ENCODE measurements at regions not wholly inside any gene's neighbourhood (a gene's known extent, or its start where the extent isn't known, plus 50 kb on each side); places are given as distances from the start of the nearest gene placed in this dataset.
"Not testable (repeated sequence)": the region's sequence is repeated elsewhere in the genome, so short reads cannot be mapped to it uniquely, and the experiment has no call there.

DNA sequence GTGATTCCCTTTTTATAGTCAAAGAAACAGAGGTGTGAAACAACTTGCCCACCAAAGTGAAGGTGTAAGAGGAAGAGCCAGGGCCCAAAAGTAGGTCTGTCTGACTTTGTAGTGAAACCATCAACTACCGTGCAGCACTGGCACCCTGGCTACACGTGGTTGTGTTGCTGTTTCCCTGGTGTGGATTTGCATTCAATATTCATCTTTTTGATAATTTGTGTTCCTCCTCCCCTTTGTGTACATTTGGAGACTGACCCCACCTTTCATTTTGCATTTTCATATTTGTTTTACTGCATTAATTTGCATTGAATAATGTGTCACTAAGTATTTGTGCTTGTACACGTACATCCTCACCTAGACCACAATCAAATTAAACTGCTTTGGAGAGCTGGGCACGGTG is 873.8 kb upstream of the WWC1 start:
- DNase-seq (no peak), ATAC-seq (no peak), FAIRE-seq (no peak)
- 79 to 84% methylated on average over 4 of the region's 4 CpGs for WGBS, 2 donors
- Histone ChIP-seq H3K36me3 (no peaks in the 10 kb centered on the region), H3K9me3 (no peaks in the 10 kb centered on the region), H3K27ac (no peak overlapping the region), H3K27me3 (no peaks in the 10 kb centered on the region), H3K4me1 (no peaks in the 10 kb centered on the region), H3K4me3 (no peak overlapping the region)
- TF ChIP-seq, protein P1, sequence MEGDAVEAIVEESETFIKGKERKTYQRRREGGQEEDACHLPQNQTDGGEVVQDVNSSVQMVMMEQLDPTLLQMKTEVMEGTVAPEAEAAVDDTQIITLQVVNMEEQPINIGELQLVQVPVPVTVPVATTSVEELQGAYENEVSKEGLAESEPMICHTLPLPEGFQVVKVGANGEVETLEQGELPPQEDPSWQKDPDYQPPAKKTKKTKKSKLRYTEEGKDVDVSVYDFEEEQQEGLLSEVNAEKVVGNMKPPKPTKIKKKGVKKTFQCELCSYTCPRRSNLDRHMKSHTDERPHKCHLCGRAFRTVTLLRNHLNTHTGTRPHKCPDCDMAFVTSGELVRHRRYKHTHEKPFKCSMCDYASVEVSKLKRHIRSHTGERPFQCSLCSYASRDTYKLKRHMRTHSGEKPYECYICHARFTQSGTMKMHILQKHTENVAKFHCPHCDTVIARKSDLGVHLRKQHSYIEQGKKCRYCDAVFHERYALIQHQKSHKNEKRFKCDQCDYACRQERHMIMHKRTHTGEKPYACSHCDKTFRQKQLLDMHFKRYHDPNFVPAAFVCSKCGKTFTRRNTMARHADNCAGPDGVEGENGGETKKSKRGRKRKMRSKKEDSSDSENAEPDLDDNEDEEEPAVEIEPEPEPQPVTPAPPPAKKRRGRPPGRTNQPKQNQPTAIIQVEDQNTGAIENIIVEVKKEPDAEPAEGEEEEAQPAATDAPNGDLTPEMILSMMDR (IDR thresholded peaks at IDR 0.05) = no peak
- intact Hi-C loops (cut with DNase I) = no loop called here

DNA sequence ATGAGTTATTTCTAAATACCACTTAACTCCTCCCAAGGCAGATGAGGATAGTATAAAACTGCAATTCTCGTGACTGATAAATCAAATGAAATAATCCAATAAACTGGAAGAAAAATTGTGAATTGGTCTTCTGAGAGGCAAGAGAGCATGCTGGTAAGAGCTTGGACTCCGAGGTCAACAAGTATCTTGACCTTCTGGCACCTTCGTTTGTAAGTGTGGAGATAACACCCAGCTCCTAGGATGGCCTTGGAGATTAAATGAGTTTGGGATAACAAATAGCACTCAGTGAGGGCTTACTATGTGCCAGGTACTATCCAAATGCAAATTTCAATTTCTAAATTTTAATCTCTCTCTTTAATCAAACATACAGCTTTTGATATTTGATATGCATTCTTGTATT is 866.3 kb upstream of the WWC1 start:
- Histone ChIP-seq H3K4me1 (no peaks in the 10 kb centered on the region), H3K27me3 (no peaks in the 10 kb centered on the region), H3K27ac (no peak overlapping the region), H3K9me3 (no peaks in the 10 kb centered on the region), H3K36me3 (no peaks in the 10 kb centered on the region), H3K4me3 (no peak overlapping the region)
- TF ChIP-seq, protein P1 (IDR thresholded peaks at IDR 0.05) = no peak
- no peak for DNase-seq
- no peak for ATAC-seq
- intact Hi-C loops (cut with DNase I) = no loop called here
- WGBS, 2 donors = 39 to 43% methylated on average over 3 of the region's 3 CpGs
- FAIRE-seq = no peak

DNA sequence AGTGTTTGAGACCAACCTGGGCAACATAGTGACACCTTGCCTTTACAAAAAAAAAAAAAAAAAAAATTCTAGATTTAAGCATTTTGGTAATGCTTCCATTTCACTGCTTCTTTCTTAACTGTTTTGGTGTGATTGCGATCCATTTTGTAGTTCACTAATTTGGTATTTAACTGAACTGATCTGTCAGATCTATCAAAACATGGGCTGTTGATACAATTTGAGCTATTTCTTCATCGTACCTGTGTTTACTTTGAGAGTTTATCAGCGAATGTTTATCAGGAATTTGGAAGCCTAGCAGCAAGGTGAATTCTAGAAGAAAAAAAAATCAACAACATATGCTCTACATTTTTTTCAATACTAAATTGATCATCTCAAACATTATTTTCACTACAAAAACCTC is 864.9 kb upstream of the WWC1 start:
- Histone ChIP-seq H3K9me3 (no peaks in the 10 kb centered on the region), H3K27ac (no peak overlapping the region), H3K4me3 (no peak overlapping the region), H3K4me1 (no peaks in the 10 kb centered on the region), H3K27me3 (no peaks in the 10 kb centered on the region), H3K36me3 (no peaks in the 10 kb centered on the region)
- DNase-seq (no peak), ATAC-seq (no peak), FAIRE-seq (no peak)
- intact Hi-C loops (cut with DNase I) = no loop called here
- whole genome bisulfite sequencing, 2 donors = 36 to 45% methylated on average over 3 of the region's 3 CpGs
- TF ChIP-seq, protein P1 (IDR thresholded peaks at IDR 0.05) = no peak

DNA sequence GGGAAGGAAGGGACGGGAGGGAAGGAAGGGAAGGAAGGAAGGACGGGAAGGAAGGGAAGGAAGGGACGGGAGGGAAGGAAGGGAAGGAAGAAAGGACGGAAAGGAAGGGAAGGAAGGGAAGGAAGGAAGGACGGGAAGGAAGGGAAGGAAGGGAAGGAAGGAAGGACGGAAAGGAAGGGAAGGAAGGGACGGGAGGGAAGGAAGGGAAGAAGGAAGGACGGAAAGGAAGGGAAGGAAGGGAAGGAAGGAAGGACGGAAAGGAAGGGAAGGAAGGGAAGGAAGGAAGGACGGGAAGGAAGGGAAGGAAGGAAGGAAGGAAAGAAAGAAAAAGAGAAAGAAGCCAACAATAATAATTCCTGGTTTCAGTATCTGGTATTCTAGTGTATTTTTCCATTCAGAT is 863.8 kb upstream of the WWC1 start:
- H3K27ac ChIP-seq; H3K4me1 ChIP-seq; intact Hi-C loops (cut with DNase I); H3K9me3 ChIP-seq; H3K27me3 ChIP-seq; DNase-seq; FAIRE-seq; H3K36me3 ChIP-seq; H3K4me3 ChIP-seq; ATAC-seq: not testable (repeated sequence)
- WGBS, 2 donors = 85 to 88% methylated on average over 10 of the region's 10 CpGs

DNA sequence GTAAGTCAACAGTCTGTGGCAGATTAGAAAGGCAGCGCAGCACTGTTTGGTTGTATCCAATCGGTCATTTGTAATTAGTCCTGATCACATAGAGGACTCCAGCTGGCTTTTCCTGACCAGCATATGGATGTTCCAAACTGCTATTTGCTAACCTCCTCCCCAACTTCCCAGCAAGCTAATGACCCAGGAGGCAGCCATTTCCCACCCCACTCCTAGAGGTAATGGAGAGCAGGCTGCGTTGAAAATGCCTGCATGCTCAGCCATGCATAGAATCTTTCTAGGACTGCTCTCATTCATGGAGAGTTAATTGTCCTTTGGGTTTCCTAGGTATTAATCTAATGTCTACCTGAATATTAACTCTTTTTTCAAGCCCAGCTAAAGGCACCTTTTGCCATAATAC is 850.6 kb upstream of the WWC1 start:
- Histone ChIP-seq H3K27me3 (no peaks in the 10 kb centered on the region), H3K27ac (no peak overlapping the region), H3K4me1 (peaks cover 0 to 10% (median 6%) of the 10 kb centered on the region in 3 donors), H3K4me3 (no peak overlapping the region), H3K36me3 (no peaks in the 10 kb centered on the region), H3K9me3 (no peaks in the 10 kb centered on the region)
- FAIRE-seq (no peak), DNase-seq (no peak), ATAC-seq (no peak)
- TF ChIP-seq, protein P1 (IDR thresholded peaks at IDR 0.05) = no peak
- 38 to 41% methylated on average over 3 of the region's 3 CpGs for WGBS, 2 donors
- intact Hi-C loops (cut with DNase I) = no loop called here

DNA sequence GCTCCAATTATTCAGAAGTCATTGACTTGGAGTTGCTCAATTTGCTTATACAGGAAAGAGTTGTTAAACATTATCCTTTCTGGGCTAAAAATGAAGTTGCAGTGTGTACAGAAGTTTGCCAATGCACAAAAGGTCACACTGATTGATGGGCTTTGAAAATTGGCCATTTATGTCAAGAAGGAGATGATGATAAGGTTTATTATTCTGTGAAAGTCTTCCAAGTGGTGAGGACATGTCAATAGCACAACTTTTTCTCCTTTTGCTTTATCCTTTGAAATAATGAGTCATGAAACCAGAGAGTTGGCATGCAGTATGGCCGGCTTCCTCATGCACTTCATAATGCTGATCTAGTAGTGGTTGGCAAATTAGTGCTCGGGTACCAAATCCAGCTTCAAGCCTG is 848.5 kb upstream of the WWC1 start:
- intact Hi-C loops (cut with DNase I) = no loop called here
- TF ChIP-seq, protein P1 (IDR thresholded peaks at IDR 0.05) = no peak
- H3K27me3 ChIP-seq = no peaks in the 10 kb centered on the region
- no peaks in the 10 kb centered on the region for H3K36me3 ChIP-seq
- no peak overlapping the region for H3K27ac ChIP-seq
- H3K4me1 ChIP-seq = peaks cover 0 to 13% (median 6%) of the 10 kb centered on the region in 3 donors
- no peaks in the 10 kb centered on the region for H3K9me3 ChIP-seq
- H3K4me3 ChIP-seq = no peak overlapping the region
- FAIRE-seq (no peak), DNase-seq (peak in 2 of 6 donors; percentile 11 to 13), ATAC-seq (peak; percentile 83 to 98 (median 88))
- 22 to 24% methylated on average over 2 of the region's 2 CpGs for WGBS, 2 donors

Data from pancreas (tissue), 10 donors.